HepG2 (cell line): ENCODE measurements at regions not wholly inside any gene's neighbourhood (a gene's known extent, or its start where the extent isn't known, plus 50 kb on each side); places are given as distances from the start of the nearest gene placed in this dataset.

Experiments used
- CHD2 ChIP-seq: IDR thresholded peaks from 2 replicates; pipeline ENCODE4 v1.6.1; 2011; ENCODE audit warnings: low read depth, low read length, improper control_type of control experiment
- NFE2 ChIP-seq: sonication (generic); formaldehyde crosslinking; IDR thresholded peaks from 2 replicates; pipeline ENCODE4 v1.4.0; 2020; ENCODE audit warnings: missing genetic modification reagents
- TF ChIP-seq, protein P1 (sequence below): sonication (generic); formaldehyde crosslinking; IDR thresholded peaks from 2 replicates; pipeline ENCODE4 v1.5.0; 2020; ENCODE audit warnings: mild to moderate bottlenecking, missing genetic modification reagents, moderate library complexity
- TF ChIP-seq, protein P2 (sequence below): IDR thresholded peaks from 2 replicates; pipeline ENCODE4 v1.6.1; 2012; ENCODE audit warnings: inconsistent platforms
- TF ChIP-seq, protein P3 (sequence below): sonication (generic); formaldehyde crosslinking; IDR thresholded peaks from 2 replicates; pipeline ENCODE4 v1.4.0; 2020; ENCODE audit warnings: missing genetic modification reagents

DNA sequence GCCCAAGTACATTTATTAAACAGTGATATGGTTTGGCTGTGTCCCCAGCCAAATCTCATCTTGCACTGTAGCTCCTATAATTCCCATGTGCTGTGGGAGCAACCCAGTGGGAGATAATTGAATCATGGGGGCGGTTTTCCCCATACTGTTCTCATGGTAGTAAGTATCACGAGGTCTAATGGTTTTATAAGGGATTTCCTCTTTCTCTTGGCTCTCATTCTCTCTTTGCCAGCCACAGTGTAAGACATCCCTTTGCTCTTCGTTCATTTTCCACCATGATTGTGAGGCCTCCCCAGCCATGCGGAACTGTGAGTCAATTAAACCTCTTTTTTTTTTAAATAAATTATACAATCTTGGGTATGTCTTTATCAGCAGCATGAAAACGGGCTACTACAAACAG lies 228.0 kb upstream of the TP63 start:
- TF ChIP-seq CHD2 (no peak), NFE2 (CRISPR knock-in tag) (no peak)
- TF ChIP-seq, protein P1, sequence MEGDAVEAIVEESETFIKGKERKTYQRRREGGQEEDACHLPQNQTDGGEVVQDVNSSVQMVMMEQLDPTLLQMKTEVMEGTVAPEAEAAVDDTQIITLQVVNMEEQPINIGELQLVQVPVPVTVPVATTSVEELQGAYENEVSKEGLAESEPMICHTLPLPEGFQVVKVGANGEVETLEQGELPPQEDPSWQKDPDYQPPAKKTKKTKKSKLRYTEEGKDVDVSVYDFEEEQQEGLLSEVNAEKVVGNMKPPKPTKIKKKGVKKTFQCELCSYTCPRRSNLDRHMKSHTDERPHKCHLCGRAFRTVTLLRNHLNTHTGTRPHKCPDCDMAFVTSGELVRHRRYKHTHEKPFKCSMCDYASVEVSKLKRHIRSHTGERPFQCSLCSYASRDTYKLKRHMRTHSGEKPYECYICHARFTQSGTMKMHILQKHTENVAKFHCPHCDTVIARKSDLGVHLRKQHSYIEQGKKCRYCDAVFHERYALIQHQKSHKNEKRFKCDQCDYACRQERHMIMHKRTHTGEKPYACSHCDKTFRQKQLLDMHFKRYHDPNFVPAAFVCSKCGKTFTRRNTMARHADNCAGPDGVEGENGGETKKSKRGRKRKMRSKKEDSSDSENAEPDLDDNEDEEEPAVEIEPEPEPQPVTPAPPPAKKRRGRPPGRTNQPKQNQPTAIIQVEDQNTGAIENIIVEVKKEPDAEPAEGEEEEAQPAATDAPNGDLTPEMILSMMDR (CRISPR knock-in tag) = no peak
- TF ChIP-seq, protein P2, sequence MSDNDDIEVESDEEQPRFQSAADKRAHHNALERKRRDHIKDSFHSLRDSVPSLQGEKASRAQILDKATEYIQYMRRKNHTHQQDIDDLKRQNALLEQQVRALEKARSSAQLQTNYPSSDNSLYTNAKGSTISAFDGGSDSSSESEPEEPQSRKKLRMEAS = no peak
- TF ChIP-seq, protein P3, sequence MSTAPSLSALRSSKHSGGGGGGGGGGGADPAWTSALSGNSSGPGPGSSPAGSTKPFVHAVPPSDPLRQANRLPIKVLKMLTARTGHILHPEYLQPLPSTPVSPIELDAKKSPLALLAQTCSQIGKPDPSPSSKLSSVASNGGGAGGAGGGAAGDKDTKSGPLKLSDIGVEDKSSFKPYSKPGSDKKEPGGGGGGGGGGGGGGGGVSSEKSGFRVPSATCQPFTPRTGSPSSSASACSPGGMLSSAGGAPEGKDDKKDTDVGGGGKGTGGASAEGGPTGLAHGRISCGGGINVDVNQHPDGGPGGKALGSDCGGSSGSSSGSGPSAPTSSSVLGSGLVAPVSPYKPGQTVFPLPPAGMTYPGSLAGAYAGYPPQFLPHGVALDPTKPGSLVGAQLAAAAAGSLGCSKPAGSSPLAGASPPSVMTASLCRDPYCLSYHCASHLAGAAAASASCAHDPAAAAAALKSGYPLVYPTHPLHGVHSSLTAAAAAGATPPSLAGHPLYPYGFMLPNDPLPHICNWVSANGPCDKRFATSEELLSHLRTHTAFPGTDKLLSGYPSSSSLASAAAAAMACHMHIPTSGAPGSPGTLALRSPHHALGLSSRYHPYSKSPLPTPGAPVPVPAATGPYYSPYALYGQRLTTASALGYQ (CRISPR knock-in tag) = no peak
